Stimulated activated CD8-positive, alpha-beta memory T cell treated with anti-CD3 and anti-CD28 coated beads, Interleukin-12 subunit alpha, Interleukin-12 subunit beta, amount 100 ng/mL, for 1 hour (primary cell): ENCODE measurements at regions not wholly inside any gene's neighbourhood (a gene's known extent, or its start where the extent isn't known, plus 50 kb on each side); places are given as distances from the start of the nearest gene placed in this dataset.
"Not testable (repeated sequence)": the region's sequence is repeated elsewhere in the genome, so short reads cannot be mapped to it uniquely, and the experiment has no call there.

Experiments
- DNase-seq: peaks from one replicate; pipeline ENCODE4 v3.0.0-alpha.2; 2020; ENCODE audit warnings: low read depth

DNA sequence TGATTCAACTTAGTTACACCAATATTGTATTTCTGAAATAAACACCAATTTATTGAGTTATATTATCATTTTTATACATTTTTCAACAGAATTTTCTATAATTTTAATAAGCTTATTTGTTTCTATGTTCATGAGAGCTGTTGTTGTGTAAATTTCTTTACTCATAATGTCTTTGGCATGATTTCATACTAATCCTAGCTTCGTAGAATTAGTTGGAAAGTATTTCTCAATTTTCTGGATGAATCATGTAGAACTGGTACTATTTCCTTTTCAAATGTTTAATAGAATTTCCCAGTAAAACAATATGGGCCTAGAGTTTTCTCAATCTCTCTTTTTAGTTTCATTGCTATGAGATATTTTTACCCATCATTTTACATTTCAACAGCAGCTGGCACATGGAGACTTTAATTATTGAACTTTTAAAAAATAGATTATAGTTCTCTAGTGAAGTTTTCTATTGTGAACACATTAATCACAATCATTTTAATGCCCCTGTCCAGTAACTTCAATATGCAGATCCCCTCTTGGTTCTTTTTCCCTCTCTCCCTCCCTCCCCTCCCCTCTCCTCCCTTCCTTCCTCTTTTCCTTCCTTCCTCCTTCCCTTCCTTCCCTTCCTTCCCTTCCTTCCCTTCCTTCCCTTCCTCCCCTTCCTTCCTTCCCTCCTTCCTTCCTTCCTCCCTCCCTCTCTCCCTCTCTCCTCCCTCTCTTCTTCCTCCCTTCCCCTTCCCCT is 1357.1 kb downstream of the ZPLD1 start:
- DNase-seq: no peak

GRCh38 chr3:103794656-103795055 is 1359.8 kb downstream of the ZPLD1 start:
- no peak for DNase-seq

DNA sequence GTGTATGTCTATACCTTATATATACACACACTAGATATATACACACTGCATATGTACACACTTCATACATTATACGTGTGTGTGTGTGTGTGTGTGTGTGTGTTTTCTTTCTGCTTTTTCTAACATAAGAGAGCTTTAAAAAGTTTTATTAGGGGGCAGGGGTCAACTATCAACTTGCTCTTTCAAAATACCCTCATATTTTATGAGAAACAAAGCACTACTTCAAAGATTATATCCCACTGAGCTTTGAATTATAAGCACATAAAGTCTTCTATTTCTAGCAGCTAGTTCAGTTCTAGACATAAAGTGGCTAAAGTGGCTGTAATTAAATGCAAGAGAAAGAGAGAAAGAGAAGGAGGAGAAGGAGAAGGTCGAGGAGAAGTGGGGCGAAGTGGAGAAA is 1361.3 kb downstream of the ZPLD1 start:
- DNase-seq: no peak

DNA sequence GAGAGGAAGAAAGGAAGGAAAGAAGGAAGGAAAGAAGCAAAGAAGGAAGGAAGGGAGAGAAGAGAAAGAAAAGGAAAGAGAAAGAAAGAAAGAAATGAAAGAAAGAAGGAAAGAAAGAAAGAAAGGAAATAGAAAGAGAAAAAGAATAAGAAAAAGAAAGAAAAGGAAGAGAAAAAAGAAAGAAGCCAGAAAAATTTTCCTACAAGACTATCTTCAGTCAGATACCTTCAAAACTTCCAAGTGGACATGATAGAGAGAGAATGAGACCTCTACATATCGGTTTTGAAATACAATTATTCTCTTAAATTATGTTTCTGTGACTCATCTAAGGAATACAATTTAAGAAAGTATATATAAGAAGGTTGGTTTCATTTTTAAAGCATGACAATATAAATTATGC is 1369.0 kb downstream of the ZPLD1 start:
- DNase-seq: no peak

DNA sequence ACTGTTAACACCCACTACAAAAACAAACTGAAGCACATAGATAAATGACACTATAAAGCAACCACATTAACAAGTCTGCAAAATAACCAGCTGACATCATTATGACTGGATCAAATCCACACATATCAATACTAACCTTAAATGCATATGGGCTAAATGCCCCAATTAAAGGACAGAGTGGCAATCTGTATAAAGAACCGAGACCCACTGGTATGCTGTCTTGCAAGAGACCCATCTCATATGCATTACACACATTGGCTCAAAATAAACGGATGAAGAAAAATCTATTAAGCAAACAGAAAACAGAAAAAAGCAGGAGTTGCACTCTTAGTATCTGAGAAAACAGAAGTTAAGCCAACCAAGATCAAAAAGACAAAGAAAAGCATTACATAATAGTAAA is 1375.4 kb downstream of the ZPLD1 start:
- no peak for DNase-seq

DNA sequence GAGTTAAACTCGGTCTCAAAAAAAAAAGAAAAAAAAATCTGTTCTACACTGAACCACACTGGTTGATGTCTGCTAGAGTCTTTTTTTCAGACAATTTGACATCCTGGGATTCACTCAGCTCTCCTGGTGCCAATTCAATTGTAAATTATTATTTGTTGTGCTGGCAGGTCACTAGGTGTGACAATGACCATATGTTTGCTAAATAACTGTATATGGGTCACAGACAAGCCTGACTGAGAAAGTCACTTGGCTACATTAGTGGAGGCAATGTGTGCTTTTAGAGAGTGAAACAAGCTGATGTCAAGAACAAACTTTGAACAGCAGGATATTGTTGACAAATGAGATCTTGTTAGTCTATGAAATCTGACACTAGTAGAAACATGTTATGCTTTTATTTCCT is 1379.1 kb downstream of the ZPLD1 start:
- DNase-seq: no peak

DNA sequence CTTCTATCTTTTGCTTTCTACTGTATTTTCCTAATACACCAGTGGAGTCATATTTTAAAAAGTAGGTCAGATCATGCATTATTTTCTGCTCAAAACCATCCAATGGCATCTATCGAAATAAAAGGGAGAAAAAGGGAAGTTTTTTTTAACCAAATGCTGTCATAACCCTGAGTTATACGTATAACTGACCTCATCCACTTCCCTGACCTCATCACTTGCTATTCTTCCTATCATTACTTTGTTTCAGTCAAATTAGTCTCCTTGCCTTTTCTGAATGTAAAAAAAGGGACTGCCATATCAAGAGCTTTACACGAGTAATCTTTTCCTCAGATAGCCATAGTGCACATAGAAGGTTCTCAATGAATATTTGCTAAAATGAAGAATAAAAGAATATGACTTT is 1383.6 kb downstream of the ZPLD1 start:
- no peak for DNase-seq

GRCh38 chr3:103818800-103819199 is 1384.0 kb downstream of the ZPLD1 start:
- DNase-seq: no peak

DNA sequence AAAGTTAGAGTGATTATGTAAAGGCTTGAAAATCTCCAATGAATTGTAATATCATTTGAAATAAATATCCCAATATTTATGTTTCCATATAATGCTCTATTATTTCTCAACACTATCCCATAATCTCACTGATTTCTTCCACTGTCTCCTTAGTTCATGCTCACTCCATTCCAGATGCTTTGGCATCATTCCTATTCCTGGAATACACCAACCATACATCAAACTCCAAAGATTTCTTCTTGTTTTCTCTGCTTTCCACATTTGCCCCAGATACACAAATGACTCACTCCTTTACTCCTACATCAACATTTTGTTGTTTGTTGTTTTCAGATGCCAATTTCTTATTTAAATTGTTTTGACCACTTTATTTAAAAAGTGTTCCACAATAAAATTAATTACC is 1390.8 kb downstream of the ZPLD1 start:
- DNase-seq: no peak

GRCh38 chr3:103829723-103830326 is 1395.0 kb downstream of the ZPLD1 start:
- DNase-seq: no peak

DNA sequence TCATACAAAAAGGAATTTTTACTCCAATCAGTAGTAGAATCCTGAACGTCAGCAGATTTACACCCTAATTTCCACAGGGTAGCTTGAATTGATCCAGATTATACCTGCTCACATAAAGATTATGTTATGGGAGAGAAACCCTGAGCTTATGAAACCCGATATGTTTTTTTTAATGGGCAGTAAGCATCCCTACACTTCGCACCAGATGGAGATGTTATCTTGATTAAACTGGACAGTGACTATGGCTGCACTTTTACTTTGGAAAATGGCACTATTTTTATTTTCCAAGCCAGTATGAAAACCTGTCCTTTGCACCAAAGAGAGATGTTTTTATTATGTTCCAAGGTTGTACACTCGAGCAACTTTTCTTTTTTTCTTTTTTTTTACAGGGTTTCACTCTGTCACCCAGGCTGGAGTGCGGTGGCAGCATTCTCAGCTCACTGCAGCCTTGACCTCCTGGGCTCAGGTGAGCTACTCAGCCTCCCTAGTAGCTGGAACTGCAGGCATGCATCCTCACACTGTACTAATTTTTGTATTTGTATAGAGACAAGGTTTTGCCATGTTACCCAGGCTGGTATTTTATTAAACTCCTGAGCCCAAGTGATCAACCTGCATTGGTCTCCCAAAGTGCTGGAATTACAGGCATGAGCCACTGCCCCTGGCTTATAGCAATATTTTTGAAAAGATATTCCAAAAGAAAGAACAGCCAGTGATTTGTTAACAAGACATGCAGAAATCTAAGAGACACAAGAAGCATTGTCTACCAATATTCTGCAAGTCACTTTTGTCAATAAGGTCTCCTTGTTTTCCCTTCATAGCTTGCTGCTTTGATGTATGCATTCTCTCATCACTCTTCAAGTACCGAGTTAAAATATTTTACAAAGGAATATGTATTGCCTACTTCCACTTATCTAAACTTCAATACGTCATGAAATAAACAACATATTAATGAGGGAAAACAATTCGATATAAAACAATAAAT is 1412.6 kb downstream of the ZPLD1 start:
- DNase-seq: no peak

DNA sequence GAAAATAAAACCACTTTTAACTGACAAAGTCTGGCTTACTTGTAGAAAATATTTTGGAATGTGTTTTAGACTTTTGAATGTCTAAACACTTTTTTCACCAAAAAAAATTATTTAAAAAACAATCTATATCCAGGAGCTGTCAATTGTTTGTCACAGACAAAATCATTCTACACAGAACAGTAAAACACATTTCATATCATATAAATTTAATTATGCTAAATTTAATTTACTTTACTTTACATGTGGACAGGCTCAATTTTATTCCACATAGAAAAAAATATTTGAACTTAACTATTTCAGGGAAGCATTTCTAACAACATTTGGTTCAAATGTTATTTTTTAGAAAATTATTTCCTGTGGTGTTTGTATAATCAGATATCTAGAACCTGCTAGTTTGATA is 1417.0 kb downstream of the ZPLD1 start:
- no peak for DNase-seq

DNA sequence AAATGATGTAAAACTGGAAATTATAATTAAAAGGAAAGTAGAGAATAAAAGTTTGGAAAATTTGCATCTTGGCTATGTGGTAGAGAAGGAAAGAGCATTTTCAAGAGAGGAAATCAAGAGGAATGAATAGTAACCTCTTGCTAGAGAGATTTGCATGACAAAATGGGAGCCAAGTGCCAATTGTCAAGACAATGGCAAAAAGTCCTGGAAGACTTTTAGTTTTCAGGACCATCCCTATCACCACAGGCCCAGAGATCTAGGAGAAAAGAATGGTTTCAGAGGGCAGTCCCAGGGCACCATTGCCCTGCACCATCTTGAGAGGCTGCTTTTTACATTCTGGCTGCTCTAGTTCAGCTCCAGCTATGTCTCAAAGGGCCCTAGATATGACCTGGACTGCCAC is 1427.6 kb downstream of the ZPLD1 start:
- DNase-seq: no peak

GRCh38 chr3:103863381-103863780 is 1428.6 kb downstream of the ZPLD1 start:
- DNase-seq: no peak

GRCh38 chr3:103866113-103866512 is 1431.3 kb downstream of the ZPLD1 start:
- no peak for DNase-seq

- no peak for DNase-seq
These were observed 1438.2 kb downstream of the ZPLD1 start for GRCh38 chr3:103873021-103873420.

- DNase-seq: no peak
These were observed 1439.2 kb downstream of the ZPLD1 start for GRCh38 chr3:103873897-103874545.

DNA sequence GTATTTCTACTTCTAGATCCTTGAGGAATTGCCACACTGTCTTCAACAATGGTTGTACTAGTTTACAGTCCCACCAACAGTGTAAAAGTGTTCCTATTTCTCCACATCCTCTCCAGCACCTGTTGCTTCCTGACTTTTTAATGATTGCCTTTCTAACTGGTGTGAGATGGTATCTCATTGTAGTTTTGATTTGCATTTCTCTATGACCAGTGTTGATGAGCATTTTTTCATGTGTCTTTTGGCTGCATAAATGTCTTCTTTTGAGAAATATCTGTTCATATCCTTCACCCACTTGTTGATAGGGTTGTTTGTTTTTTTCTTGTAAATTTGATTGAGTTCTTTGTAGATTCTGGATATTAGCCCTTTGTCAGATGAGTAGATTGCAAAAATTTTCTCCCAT is 1447.0 kb downstream of the ZPLD1 start:
- DNase-seq: not testable (repeated sequence)

- DNase-seq: no peak
These were observed 1454.9 kb downstream of the ZPLD1 start for GRCh38 chr3:103889675-103890074.

DNA sequence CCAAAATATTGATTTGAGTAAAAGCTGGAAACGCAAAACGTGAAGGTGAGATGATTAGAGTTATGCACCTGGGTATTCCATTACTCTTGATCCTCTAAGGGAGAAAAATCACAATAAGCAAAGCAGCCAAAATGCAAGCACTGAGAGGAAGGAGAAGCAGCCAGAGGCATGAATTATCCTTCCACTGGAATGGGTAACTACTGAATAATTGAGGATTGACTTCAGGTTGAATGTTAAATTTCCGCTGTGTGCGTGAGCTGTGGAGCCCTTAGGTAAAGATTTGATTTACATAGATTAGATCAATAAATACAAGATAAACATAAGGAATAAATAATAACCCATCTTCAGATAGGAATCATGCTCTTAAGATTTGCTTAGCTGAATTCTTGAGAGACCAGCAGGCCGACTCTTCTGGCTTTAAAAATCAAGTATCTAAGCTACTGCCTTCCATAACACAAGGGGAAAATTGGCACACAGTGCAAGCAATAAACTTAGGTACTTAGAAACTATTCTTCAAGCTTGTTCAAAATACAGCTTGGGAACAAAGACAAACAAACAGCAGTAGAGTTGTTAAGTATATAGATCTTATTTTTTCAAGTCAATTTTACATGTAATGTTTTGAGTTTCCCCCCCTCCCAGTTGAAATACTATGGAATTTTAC is 1459.5 kb downstream of the ZPLD1 start:
- DNase-seq: no peak

GRCh38 chr3:103899328-103899727 is 1464.5 kb downstream of the ZPLD1 start:
- no peak for DNase-seq

DNA sequence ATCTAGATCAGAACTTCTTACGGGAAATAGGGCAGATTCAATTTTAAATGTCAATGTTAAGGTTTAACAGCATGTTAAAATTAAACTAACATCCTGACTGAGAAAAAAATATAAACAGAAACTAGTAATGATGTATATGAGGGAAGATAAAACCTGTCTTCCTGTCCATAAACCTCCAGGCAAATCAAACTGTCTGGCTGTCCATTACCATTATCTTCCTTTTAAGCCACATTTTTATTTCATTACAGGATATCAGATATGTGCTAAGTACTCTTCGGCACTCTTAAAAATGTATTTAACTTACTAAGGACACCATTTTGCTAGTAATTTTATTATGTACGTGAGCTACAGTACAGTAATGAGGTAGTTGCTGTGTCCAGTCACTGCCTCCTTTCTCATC is 1461.7 kb upstream of the ALCAM start:
- DNase-seq: no peak
